ENCODE measurements at regions not wholly inside any gene's neighbourhood (a gene's known extent, or its start where the extent isn't known, plus 50 kb on each side); places are given as distances from the start of the nearest gene placed in this dataset.

GRCh38 chr6:65900928-65901327, 193.9 kb upstream of the EYS start:
- no peak for DNase-seq

GRCh38 chr6:65896140-65896539, 189.1 kb upstream of the EYS start:
- no peak for DNase-seq

- DNase-seq, result no peak
Measured at GRCh38 chr6:65876668-65877067, 169.6 kb upstream of the EYS start.

GRCh38 chr6:65852369-65852852, 145.4 kb upstream of the EYS start:
- no peak for DNase-seq

GRCh38 chr6:65830151-65830550, 123.1 kb upstream of the EYS start:
- no peak for DNase-seq

GRCh38 chr6:65819152-65819551, 112.1 kb upstream of the EYS start:
- DNase-seq, result no peak

GRCh38 chr6:65818576-65818975, 111.5 kb upstream of the EYS start:
- no peak for DNase-seq

- no peak for DNase-seq
Measured at GRCh38 chr6:65816991-65817390, 110.0 kb upstream of the EYS start.

- no peak for DNase-seq
Measured at GRCh38 chr6:65814071-65814470, 107.0 kb upstream of the EYS start.

- no peak for DNase-seq
Measured at GRCh38 chr6:65803186-65803585, 96.2 kb upstream of the EYS start.

- DNase-seq, result no peak
Measured at GRCh38 chr6:65799389-65799788, 92.4 kb upstream of the EYS start.

GRCh38 chr6:65798280-65799014, 91.4 kb upstream of the EYS start:
- DNase-seq, result no peak

GRCh38 chr6:65790666-65791065, 83.6 kb upstream of the EYS start:
- DNase-seq, result no peak

GRCh38 chr6:65787787-65788186, 80.8 kb upstream of the EYS start:
- no peak for DNase-seq

- no peak for DNase-seq
Measured at GRCh38 chr6:65786815-65787214, 79.8 kb upstream of the EYS start.

- no peak for DNase-seq
Measured at GRCh38 chr6:65780691-65781090, 73.7 kb upstream of the EYS start.

GRCh38 chr6:65776332-65776731, 69.3 kb upstream of the EYS start:
- DNase-seq, result no peak

- DNase-seq, result no peak
Measured at GRCh38 chr6:65771946-65772345, 64.9 kb upstream of the EYS start.

- DNase-seq, result no peak
Measured at GRCh38 chr6:65761890-65762289, 54.9 kb upstream of the EYS start.

- no peak for DNase-seq
Measured at GRCh38 chr6:65760285-65760684, 53.3 kb upstream of the EYS start.

Data from retina (tissue), 1 donor.